GM18520 (cell line): ENCODE measurements at regions not wholly inside any gene's neighbourhood (a gene's known extent, or its start where the extent isn't known, plus 50 kb on each side); places are given as distances from the start of the nearest gene placed in this dataset.

Experiments
- ATAC-seq: cut with Tn5 transposase; IDR thresholded peaks from one replicate; pipeline ENCODE4 v1.9.1; 2021; ENCODE audit not compliant: unreplicated experiment

GRCh38 chr2:153197402-153198386 lies 280.9 kb downstream of the RPRM start:
- ATAC-seq, result no peak

GRCh38 chr2:153196378-153197058 lies 282.0 kb downstream of the RPRM start:
- ATAC-seq, result no peak

GRCh38 chr2:153195342-153195741 lies 283.2 kb downstream of the RPRM start:
- no peak for ATAC-seq

- no peak for ATAC-seq
Observed at GRCh38 chr2:153189091-153189888, 289.3 kb downstream of the RPRM start.

GRCh38 chr2:153179808-153180207 lies 298.8 kb downstream of the RPRM start:
- ATAC-seq, result no peak

GRCh38 chr2:153169609-153170008 lies 309.0 kb downstream of the RPRM start:
- no peak for ATAC-seq

GRCh38 chr2:153165021-153165420 lies 313.5 kb downstream of the RPRM start:
- ATAC-seq, result no peak

GRCh38 chr2:153163055-153163454 lies 315.5 kb downstream of the RPRM start:
- ATAC-seq, result no peak

GRCh38 chr2:153156743-153157142 lies 321.8 kb downstream of the RPRM start:
- ATAC-seq, result no peak

- ATAC-seq, result no peak
Observed at GRCh38 chr2:153152036-153152435, 326.5 kb downstream of the RPRM start.

GRCh38 chr2:153145470-153145978 lies 333.0 kb downstream of the RPRM start:
- no peak for ATAC-seq

- ATAC-seq, result no peak
Observed at GRCh38 chr2:153143540-153143939, 335.0 kb downstream of the RPRM start.

GRCh38 chr2:153140498-153140897 lies 338.1 kb downstream of the RPRM start:
- no peak for ATAC-seq

GRCh38 chr2:153138651-153139375 lies 339.7 kb downstream of the RPRM start:
- no peak for ATAC-seq

GRCh38 chr2:153136216-153136615 lies 342.3 kb downstream of the RPRM start:
- ATAC-seq, result no peak

GRCh38 chr2:153134725-153135124 lies 343.8 kb downstream of the RPRM start:
- ATAC-seq, result no peak

GRCh38 chr2:153133716-153134115 lies 344.8 kb downstream of the RPRM start:
- no peak for ATAC-seq

- no peak for ATAC-seq
Observed at GRCh38 chr2:153132418-153132817, 346.1 kb downstream of the RPRM start.

GRCh38 chr2:153115141-153115540 lies 363.4 kb downstream of the RPRM start:
- ATAC-seq, result no peak

GRCh38 chr2:153110486-153110885 lies 368.1 kb downstream of the RPRM start:
- no peak for ATAC-seq
